AG08395 (cell line): ENCODE measurements at regions not wholly inside any gene's neighbourhood (a gene's known extent, or its start where the extent isn't known, plus 50 kb on each side); places are given as distances from the start of the nearest gene placed in this dataset.
"Not testable (repeated sequence)": the region's sequence is repeated elsewhere in the genome, so short reads cannot be mapped to it uniquely, and the experiment has no call there.

Experiments used
- DNase-seq: peaks from one replicate; pipeline ENCODE4 v3.0.0; 2012; ENCODE audit warnings: mixed read lengths, low spot score

- DNase-seq = no peak
These were observed 1002.3 kb upstream of the KCND2 start for GRCh38 chr7:119270644-119271043.

GRCh38 chr7:119271147-119271779 lies 1001.7 kb upstream of the KCND2 start:
- DNase-seq = no peak

DNA sequence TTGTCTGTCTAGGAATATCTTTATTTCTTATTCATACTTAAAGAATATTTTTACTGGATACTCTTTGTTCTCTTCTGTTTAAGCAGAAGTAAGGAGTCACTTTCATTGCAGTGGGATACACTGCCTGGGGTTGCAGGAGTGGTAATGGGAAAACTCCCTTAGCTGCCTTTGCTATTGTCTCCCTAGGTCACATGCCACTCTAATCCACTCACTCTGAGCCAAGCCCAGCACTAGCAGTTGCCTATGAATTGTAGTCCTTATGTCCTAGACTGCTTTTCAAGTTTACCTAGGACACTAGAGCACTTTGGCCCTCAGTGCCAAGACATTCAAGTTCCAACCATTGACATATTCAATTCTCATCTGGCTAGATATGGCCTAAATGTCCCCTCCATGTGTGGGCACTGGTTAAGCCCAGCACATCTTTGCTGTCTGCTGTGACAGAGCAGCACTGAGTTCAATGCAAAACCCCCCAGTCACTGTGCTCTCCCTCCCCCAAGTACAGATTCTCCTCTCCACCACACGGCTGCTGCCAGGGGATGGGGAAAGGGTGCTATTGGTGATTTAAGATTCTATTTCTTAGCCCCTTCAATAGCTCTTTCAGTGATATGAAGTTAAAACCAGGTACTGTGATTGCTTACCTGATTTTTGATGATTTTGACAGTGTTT lies 991.7 kb upstream of the KCND2 start:
- DNase-seq = no peak

GRCh38 chr7:119283353-119283752 lies 989.6 kb upstream of the KCND2 start:
- DNase-seq = no peak

DNA sequence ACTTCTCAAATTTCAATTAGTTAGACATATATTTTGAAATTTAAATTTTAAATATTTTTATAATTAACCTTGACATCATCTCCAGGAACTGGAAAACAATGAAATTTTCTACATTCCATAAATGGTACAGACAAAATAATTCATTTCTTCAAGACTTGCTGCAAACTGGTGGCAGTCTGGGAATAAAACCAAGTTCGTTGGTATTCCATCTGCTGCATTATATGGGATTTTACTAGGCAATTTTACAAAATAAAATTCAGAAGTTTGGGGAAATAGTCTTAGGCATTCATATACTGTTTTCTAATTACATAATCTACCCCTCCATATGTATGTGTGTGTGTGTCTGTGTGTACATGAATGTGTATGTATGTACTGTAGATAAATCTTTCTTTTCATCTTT lies 984.6 kb upstream of the KCND2 start:
- DNase-seq = no peak

GRCh38 chr7:119300341-119300740 lies 972.6 kb upstream of the KCND2 start:
- DNase-seq = not testable (repeated sequence)

- DNase-seq = no peak
These were observed 952.7 kb upstream of the KCND2 start for GRCh38 chr7:119320316-119320715.

GRCh38 chr7:119329715-119330114 lies 943.3 kb upstream of the KCND2 start:
- no peak for DNase-seq

GRCh38 chr7:119335405-119335804 lies 937.6 kb upstream of the KCND2 start:
- DNase-seq = no peak

DNA sequence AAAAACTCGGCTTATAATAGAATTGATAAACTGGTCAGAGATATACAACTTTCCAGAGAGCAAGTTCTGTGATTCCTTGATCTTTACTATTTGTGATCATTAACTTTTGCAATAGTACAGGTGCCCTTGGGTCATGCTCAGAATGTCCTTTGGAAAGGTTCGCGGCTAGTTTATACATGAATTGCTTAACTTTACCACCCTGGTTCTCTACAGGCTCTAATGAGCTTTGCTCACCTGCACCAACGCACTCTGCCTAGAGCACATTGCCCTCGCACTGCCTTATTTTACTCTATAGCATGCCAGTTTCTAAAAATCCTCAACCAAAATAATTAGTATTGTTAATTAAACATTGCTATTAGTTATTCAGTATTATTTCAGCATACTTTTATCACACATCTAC lies 931.2 kb upstream of the KCND2 start:
- DNase-seq = no peak

DNA sequence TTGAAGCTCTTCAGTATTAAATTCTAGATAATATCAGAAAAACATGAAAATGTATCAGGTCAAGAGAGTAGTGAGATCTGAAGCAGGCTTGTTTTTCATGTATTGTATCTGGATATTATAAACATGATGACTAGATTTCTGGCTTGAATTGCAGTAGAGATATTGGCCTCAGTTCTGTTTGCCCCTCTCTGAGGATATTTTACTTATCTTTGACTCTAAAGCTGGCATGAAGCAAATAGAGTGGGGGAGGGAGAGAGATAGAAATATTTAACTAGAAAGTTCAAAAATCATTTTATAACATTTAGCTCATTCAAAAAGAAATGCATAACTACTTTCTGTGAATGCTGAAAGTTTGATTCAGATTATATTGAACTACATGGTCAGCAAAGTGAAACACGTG lies 929.7 kb upstream of the KCND2 start:
- DNase-seq = no peak

DNA sequence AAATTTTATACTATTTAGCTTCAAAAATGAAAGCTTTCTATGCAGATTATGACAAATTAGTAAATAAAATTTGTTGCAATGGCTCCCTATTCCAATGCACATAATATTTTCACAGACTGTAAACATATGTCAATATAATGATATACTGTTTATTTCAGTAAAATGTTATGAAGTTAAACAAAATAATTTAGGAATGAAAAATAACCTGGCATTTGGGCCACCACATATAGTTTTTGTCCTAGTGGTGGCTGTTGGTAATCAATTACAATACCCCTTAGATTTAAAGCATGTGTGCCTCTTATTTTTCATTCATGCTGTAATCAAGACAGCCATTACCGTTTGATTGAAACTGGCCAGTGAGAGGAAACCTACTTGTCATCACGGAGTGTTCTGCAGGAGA lies 928.5 kb upstream of the KCND2 start:
- DNase-seq = no peak

DNA sequence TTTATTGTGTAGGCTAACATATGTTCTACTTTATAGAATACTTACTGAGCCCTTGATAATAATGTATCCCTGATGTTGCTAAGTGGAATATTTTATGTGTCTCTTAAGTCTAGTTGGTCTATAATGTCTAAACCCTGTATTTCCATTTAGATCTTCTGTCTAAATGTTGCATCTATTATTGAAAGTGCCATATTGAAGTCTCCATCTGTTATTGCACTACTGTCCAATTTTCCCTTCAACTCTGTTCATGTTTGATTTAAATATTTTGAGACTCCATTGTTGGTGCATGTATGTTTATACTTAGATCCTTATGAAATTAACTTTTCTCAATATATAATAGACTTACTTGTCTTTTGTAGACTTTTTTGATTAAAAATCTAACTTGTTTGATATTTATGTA lies 924.5 kb upstream of the KCND2 start:
- DNase-seq = no peak

- no peak for DNase-seq
These were observed 922.6 kb upstream of the KCND2 start for GRCh38 chr7:119350334-119350733.

DNA sequence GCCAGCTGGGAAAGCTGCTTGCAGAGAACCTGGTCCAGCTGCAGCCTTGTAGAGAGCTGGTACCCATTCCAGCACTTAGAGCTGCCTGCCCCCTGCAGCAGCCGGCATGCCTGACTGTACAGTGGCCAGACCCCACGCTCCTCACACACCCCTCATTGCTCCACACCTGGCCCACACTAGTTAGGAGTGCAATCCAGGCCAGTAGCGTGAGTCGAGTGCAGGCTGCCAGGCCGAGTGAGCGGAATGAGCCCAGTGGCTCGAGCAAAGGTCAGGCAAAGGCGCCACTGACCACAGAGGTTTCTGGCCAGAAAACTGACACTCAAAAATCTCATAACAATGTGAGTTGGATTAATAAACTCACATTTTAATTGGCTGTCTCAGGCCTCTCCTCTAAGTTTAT lies 921.7 kb upstream of the KCND2 start:
- DNase-seq = no peak

- no peak for DNase-seq
These were observed 898.5 kb upstream of the KCND2 start for GRCh38 chr7:119374436-119374835.

GRCh38 chr7:119377861-119378260 lies 895.1 kb upstream of the KCND2 start:
- DNase-seq = no peak

GRCh38 chr7:119382726-119383125 lies 890.2 kb upstream of the KCND2 start:
- DNase-seq = no peak

- no peak for DNase-seq
These were observed 878.0 kb upstream of the KCND2 start for GRCh38 chr7:119395024-119395423.

GRCh38 chr7:119397156-119397555 lies 875.8 kb upstream of the KCND2 start:
- no peak for DNase-seq

GRCh38 chr7:119408596-119408995 lies 864.4 kb upstream of the KCND2 start:
- no peak for DNase-seq

DNA sequence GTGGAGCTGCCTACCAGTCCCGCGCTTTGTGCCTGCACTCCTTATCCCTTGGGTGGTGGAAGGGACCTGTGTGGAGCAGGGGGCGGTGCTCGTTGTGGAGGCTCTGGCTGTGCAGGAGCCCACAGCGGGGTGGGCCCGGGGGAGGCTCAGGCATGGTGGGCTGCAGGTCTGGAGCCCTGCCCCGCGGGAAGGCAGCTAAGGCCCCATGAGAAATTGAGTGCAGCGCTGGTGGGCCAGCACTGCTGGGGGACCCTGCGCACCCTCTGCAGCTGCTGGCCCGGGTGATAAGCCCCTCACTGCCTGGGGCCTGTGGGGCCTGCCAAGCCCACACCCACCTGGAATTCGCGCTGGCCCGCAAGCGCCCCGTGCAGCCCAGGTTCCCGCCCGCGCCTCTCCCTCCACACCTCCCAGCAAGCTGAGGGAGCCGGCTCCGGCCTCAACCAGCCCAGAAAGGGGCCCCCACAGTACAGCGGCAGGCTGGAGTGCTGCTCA lies 859.6 kb upstream of the KCND2 start:
- no peak for DNase-seq

- no peak for DNase-seq
These were observed 857.3 kb upstream of the KCND2 start for GRCh38 chr7:119415682-119416081.

DNA sequence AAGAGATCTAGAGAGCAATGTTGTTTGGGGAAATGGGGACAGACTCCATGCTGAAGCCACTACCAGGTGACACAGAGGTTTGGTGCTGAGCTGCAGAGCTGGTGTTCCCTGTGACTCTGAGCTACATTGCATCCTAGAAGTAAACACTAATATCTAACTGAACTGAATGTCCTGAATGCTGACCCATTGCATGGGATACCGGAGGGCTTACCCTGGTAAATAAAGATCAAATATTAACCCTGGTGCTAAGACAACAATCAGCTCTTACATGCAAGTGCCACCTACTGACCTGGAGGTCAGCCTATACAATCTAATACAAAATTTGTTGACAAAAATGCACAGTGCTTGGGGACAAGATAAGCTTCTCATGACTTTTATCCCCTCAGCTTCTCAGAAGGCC lies 851.3 kb upstream of the KCND2 start:
- no peak for DNase-seq
